ENCODE measurements at regions not wholly inside any gene's neighbourhood (a gene's known extent, or its start where the extent isn't known, plus 50 kb on each side); places are given as distances from the start of the nearest gene placed in this dataset.

GRCh38 chr3:25992606-25993005 is 202.7 kb downstream of the OXSM start:
- no peaks in the 10 kb centered on the region for H3K9me3 ChIP-seq
- H3K27me3 ChIP-seq (replicated peaks; ENCODE audit: control insufficient read depth, insufficient read depth, low read length), result no peaks in the 10 kb centered on the region
- POLR2A ChIA-PET, result no interaction called here
- no peaks in the 10 kb centered on the region for H3K27me3 Mint-ChIP-seq (ENCODE audit: insufficient read depth, unreplicated experiment)
- H3K4me1 ChIP-seq, result no peaks in the 10 kb centered on the region
- H3K4me1 Mint-ChIP-seq (ENCODE audit: low read depth, unreplicated experiment), result no peaks in the 10 kb centered on the region
- H3K4me3 ChIP-seq (ENCODE audit: low read depth, low read length), result no peak overlapping the region
- no peaks in the 10 kb centered on the region for H3K36me3 ChIP-seq (ENCODE audit: control insufficient read depth, insufficient read depth, low read length)
- no peak overlapping the region for H3K27ac Mint-ChIP-seq (ENCODE audit: unreplicated experiment)
- no peak overlapping the region for H3K4me3 Mint-ChIP-seq (ENCODE audit: unreplicated experiment)
- intact Hi-C loops (cut with micrococcal nuclease; ENCODE audit: unreplicated experiment), result no loop called here
- TF ChIP-seq CTCF (IDR thresholded peaks at IDR 0.05; ENCODE audit: insufficient read depth in 1 of 2, low read depth in 1 of 2, low read length in 1 of 2, severe bottlenecking in 1 of 2, unreplicated experiment in 1 of 2), result no peak
- H3K36me3 Mint-ChIP-seq (ENCODE audit: insufficient read depth, unreplicated experiment), result no peaks in the 10 kb centered on the region
- CTCF ChIA-PET, result no interaction called here
- no peak for DNase-seq
- H3K9me3 Mint-ChIP-seq (ENCODE audit: unreplicated experiment), result peaks cover 39% of the 10 kb centered on the region
- BruUV-seq (replicated peaks), result no TSS peak

GRCh38 chr3:26004172-26004571 is 214.3 kb downstream of the OXSM start:
- H3K4me3 ChIP-seq (ENCODE audit: low read depth, low read length), result no peak overlapping the region
- Mint-ChIP-seq H3K27ac (ENCODE audit: unreplicated experiment) (no peak overlapping the region), H3K4me3 (ENCODE audit: unreplicated experiment) (no peak overlapping the region)

DNA sequence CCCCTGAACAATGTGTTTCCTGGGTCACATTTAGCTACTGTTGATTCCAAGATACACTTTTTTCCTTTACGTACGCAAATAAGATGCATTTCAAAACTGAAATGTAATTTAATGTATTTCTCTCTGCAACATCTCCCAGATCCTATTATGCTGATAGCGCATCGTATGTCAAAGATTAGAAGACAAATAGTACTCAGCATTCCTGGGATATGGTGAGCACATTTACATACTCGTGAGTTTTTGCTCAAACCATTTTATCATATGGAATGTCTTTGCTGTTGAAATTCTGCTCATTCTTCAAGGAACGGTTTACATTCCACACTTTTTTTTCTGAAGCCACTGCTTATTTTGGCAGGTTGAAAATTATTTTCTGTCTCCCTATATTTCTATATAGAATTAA is 221.4 kb downstream of the OXSM start:
- no peak for DNase-seq
- no peak overlapping the region for H3K4me3 Mint-ChIP-seq (ENCODE audit: unreplicated experiment)
- peaks cover 10% of the 10 kb centered on the region for H3K9me3 Mint-ChIP-seq (ENCODE audit: unreplicated experiment)
- Histone ChIP-seq H3K27me3 (replicated peaks; ENCODE audit: control insufficient read depth, insufficient read depth, low read length) (no peaks in the 10 kb centered on the region), H3K4me1 (no peaks in the 10 kb centered on the region), H3K36me3 (ENCODE audit: control insufficient read depth, insufficient read depth, low read length) (no peaks in the 10 kb centered on the region), H3K4me3 (ENCODE audit: low read depth, low read length) (no peak overlapping the region), H3K9me3 (no peaks in the 10 kb centered on the region)
- intact Hi-C loops (cut with micrococcal nuclease; ENCODE audit: unreplicated experiment), result no loop called here
- no peaks in the 10 kb centered on the region for H3K4me1 Mint-ChIP-seq (ENCODE audit: low read depth, unreplicated experiment)
- no peaks in the 10 kb centered on the region for H3K27me3 Mint-ChIP-seq (ENCODE audit: insufficient read depth, unreplicated experiment)
- no peak overlapping the region for H3K27ac Mint-ChIP-seq (ENCODE audit: unreplicated experiment)
- ChIA-PET POLR2A (no interaction called here), CTCF (no interaction called here)
- no peaks in the 10 kb centered on the region for H3K36me3 Mint-ChIP-seq (ENCODE audit: insufficient read depth, unreplicated experiment)
- no TSS peak for BruUV-seq (replicated peaks)
- no peak for TF ChIP-seq CTCF (IDR thresholded peaks at IDR 0.05; ENCODE audit: insufficient read depth in 1 of 2, low read depth in 1 of 2, low read length in 1 of 2, severe bottlenecking in 1 of 2, unreplicated experiment in 1 of 2)

More at GRCh38 chr3:26004172-26004571, 214.3 kb downstream of the OXSM start:
- Mint-ChIP-seq H3K27me3 (ENCODE audit: insufficient read depth, unreplicated experiment) (no peaks in the 10 kb centered on the region), H3K4me1 (ENCODE audit: low read depth, unreplicated experiment) (no peaks in the 10 kb centered on the region), H3K36me3 (ENCODE audit: insufficient read depth, unreplicated experiment) (no peaks in the 10 kb centered on the region), H3K9me3 (ENCODE audit: unreplicated experiment) (no peaks in the 10 kb centered on the region)
- Histone ChIP-seq H3K9me3 (no peaks in the 10 kb centered on the region), H3K4me1 (no peaks in the 10 kb centered on the region), H3K36me3 (ENCODE audit: control insufficient read depth, insufficient read depth, low read length) (no peaks in the 10 kb centered on the region), H3K27me3 (replicated peaks; ENCODE audit: control insufficient read depth, insufficient read depth, low read length) (no peaks in the 10 kb centered on the region)
- DNase-seq, result no peak
- intact Hi-C loops (cut with micrococcal nuclease; ENCODE audit: unreplicated experiment), result no loop called here
- CTCF ChIA-PET, result no interaction called here
- POLR2A ChIA-PET, result no interaction called here
- no TSS peak for BruUV-seq (replicated peaks)
- TF ChIP-seq CTCF (IDR thresholded peaks at IDR 0.05; ENCODE audit: insufficient read depth in 1 of 2, low read depth in 1 of 2, low read length in 1 of 2, severe bottlenecking in 1 of 2, unreplicated experiment in 1 of 2), result no peak

All from Caco-2 (cell line).